ENCODE measurements at regions not wholly inside any gene's neighbourhood (a gene's known extent, or its start where the extent isn't known, plus 50 kb on each side); places are given as distances from the start of the nearest gene placed in this dataset.
"Not testable (repeated sequence)": the region's sequence is repeated elsewhere in the genome, so short reads cannot be mapped to it uniquely, and the experiment has no call there.

DNA sequence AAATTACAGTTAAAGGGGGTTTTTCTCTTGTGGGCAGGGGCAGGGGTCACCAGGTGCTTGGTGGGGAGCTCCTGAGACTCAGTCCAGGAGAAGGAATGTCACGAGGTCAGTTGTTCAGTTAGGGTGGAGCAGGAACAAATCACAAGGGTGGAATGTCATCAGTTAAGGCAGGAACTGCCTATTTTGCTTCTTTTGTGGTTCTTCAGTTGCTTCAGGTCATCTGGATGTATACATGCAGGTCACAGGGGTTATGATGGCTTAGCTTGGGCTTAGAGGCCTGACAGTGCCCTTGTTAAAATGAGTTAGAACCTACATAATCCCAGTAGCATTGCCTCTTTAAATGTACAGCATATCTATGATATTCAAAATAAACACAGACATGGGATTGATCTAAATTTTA is 120.2 kb upstream of the CHD2 start:
- no peaks in the 10 kb centered on the region for H3K27me3 Mint-ChIP-seq (ENCODE audit: insufficient read depth)
- H3K9me3 Mint-ChIP-seq, result peaks cover 12% of the 10 kb centered on the region
- no peak for DNase-seq
- TF ChIP-seq, protein P1, sequence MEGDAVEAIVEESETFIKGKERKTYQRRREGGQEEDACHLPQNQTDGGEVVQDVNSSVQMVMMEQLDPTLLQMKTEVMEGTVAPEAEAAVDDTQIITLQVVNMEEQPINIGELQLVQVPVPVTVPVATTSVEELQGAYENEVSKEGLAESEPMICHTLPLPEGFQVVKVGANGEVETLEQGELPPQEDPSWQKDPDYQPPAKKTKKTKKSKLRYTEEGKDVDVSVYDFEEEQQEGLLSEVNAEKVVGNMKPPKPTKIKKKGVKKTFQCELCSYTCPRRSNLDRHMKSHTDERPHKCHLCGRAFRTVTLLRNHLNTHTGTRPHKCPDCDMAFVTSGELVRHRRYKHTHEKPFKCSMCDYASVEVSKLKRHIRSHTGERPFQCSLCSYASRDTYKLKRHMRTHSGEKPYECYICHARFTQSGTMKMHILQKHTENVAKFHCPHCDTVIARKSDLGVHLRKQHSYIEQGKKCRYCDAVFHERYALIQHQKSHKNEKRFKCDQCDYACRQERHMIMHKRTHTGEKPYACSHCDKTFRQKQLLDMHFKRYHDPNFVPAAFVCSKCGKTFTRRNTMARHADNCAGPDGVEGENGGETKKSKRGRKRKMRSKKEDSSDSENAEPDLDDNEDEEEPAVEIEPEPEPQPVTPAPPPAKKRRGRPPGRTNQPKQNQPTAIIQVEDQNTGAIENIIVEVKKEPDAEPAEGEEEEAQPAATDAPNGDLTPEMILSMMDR (IDR thresholded peaks at IDR 0.05), result no peak
- no peaks in the 10 kb centered on the region for H3K4me1 Mint-ChIP-seq (ENCODE audit: low read depth)
- H3K27ac Mint-ChIP-seq, result no peak overlapping the region
- no peak overlapping the region for H3K4me3 Mint-ChIP-seq
- peaks cover 10% of the 10 kb centered on the region for H3K36me3 Mint-ChIP-seq (ENCODE audit: low read depth)

DNA sequence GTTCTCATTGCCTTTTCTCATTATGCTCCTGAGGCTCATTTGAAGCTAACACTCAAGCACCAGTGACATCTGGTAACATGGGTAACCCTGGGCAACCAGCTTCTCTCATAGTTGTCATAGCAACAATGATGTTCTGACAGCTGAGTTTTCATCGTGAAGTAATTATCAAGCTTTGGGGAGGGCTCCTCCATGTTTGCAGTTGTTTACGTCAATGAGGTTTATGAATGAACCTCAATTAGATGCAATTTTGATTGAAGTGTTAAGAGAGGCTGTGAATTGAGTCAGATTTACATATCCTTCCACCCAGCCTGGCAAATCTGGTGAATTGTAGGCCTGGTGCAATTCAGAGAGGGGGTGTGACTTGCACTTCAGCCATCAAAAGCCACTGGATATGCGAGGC is 119.3 kb upstream of the CHD2 start:
- DNase-seq, result no peak
- TF ChIP-seq, protein P1 (IDR thresholded peaks at IDR 0.05), result no peak
- Mint-ChIP-seq H3K4me1 (ENCODE audit: low read depth) (no peaks in the 10 kb centered on the region), H3K9me3 (peaks cover 12% of the 10 kb centered on the region), H3K4me3 (no peak overlapping the region), H3K27me3 (ENCODE audit: insufficient read depth) (no peaks in the 10 kb centered on the region), H3K36me3 (ENCODE audit: low read depth) (peaks cover 10% of the 10 kb centered on the region), H3K27ac (no peak overlapping the region)

DNA sequence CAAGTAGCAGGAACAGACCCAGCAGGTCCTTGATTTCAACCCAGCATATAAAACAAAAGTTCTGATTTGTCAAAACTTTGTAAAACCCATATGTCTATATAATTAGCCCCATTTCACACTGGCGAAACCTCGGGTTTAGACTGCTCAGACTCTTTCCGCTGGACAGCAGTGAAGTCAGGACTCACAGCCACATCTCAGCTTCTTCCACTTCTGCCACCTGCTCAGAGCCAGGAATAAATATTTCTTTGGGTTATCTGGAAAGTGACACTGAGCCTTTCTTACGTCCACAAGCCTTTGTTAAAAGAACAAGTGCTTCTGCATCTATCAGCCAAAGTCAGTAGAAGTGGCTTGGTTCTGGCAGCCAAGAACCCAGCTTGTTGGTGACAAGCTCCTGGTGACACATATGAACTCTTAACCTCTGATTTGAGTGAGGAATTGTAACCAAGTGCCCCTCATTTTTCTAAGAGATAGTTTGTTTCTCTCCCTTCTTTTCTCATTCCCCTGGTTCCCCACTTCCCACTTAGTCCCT is 118.1 kb upstream of the CHD2 start:
- no peak overlapping the region; the same call in 1 of the 2 replicates for H3K27ac Mint-ChIP-seq
- no peaks in the 10 kb centered on the region for H3K27me3 Mint-ChIP-seq (ENCODE audit: insufficient read depth)
- H3K9me3 Mint-ChIP-seq, result peaks cover 12% of the 10 kb centered on the region
- H3K4me1 Mint-ChIP-seq (ENCODE audit: low read depth), result no peaks in the 10 kb centered on the region
- H3K4me3 Mint-ChIP-seq, result no peak overlapping the region
- DNase-seq, result no peak
- TF ChIP-seq, protein P1 (IDR thresholded peaks at IDR 0.05), result no peak
- peaks cover 10% of the 10 kb centered on the region for H3K36me3 Mint-ChIP-seq (ENCODE audit: low read depth)

DNA sequence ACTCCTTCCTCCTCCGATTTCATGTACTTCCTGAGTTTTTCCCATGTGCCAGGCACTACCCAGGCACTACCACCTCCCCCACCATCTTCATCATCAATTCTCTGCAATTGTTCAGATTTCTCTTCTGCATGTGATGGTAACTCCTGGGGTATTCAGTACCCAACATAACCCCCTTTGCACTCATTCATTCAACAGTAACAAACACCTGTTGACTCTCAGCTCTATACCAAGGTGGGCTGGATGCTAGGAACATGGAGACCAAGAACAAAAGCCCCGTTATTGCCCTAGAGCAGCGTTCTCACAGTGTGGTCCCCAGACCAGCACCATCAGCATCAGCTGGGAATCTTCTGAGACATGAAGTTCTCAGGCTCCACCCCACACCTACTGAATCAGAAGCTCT is 113.0 kb upstream of the CHD2 start:
- H3K36me3 Mint-ChIP-seq (ENCODE audit: low read depth), result peaks cover 5% of the 10 kb centered on the region; the same call in 1 of the 2 replicates
- peaks cover 4% of the 10 kb centered on the region; the same call in 1 of the 2 replicates for H3K9me3 Mint-ChIP-seq
- no peaks in the 10 kb centered on the region for H3K4me1 Mint-ChIP-seq (ENCODE audit: low read depth)
- no peak overlapping the region for H3K27ac Mint-ChIP-seq
- no peak for DNase-seq
- peaks cover 4% of the 10 kb centered on the region for H3K27me3 Mint-ChIP-seq (ENCODE audit: insufficient read depth)
- TF ChIP-seq, protein P1 (IDR thresholded peaks at IDR 0.05), result no peak
- H3K4me3 Mint-ChIP-seq, result no peak overlapping the region

DNA sequence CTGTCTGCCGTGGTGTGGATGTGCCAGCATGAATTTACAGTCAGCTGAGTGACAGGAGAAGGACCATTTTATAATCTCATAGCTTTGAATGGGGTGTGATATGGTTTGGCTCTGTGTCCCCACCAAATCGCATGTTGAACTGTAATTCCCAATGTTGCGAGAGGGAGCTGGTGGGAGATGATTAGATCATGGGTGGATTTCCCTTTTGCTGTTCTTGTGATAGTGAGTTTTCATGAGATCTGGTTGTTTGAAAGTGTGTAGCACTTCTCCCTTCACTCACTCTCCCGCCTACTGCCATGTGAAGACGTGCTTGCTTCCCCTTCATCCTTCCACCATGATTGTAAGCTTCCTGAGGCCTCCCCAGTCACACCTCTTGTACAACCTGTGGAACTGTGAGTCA is 111.9 kb upstream of the CHD2 start:
- Mint-ChIP-seq H3K27me3 (ENCODE audit: insufficient read depth) (peaks cover 4% of the 10 kb centered on the region), H3K36me3 (ENCODE audit: low read depth) (peaks cover 5% of the 10 kb centered on the region; the same call in 1 of the 2 replicates), H3K27ac (no peak overlapping the region), H3K9me3 (peaks cover 4% of the 10 kb centered on the region; the same call in 1 of the 2 replicates), H3K4me1 (ENCODE audit: low read depth) (no peaks in the 10 kb centered on the region), H3K4me3 (no peak overlapping the region)
- TF ChIP-seq, protein P1 (IDR thresholded peaks at IDR 0.05), result no peak
- no peak for DNase-seq

DNA sequence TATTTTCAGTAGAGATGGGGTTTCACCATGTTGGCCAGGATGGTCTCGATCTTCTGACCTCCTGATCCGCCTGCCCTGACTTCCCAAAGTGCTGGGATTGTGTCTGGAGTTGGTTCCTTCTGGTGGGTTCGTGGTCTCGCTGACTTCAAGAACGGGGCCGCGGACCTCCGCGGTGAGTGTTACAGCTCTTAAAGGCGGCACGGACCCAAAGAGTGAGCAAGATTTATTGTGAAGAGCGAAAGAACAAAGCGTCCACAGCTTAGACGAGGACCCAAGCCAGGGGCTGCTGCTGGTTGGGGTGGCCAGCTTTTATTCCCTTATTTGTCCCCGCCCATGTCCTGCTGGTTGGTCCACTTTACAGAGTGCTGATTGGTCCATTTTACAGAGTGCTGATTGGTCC is 111.3 kb upstream of the CHD2 start:
- not testable (repeated sequence) for H3K4me1 Mint-ChIP-seq (ENCODE audit: low read depth); DNase-seq; H3K27ac Mint-ChIP-seq; H3K9me3 Mint-ChIP-seq; H3K36me3 Mint-ChIP-seq (ENCODE audit: low read depth); H3K4me3 Mint-ChIP-seq; H3K27me3 Mint-ChIP-seq (ENCODE audit: insufficient read depth)

All from HFFc6 (cell line).